WERI-Rb-1 (cell line): ENCODE measurements at regions not wholly inside any gene's neighbourhood (a gene's known extent, or its start where the extent isn't known, plus 50 kb on each side); places are given as distances from the start of the nearest gene placed in this dataset.

Source experiments
- DNase-seq: peaks from one replicate; pipeline ENCODE4 v3.0.0-alpha.2; 2020
- H3K27ac ChIP-seq: fragments of 250-450 bp; sonication (Bioruptor Pico); 2 replicates; pipeline ENCODE4 v1.5.1; 2020; ENCODE audit warnings: mild to moderate bottlenecking, moderate library complexity
- H3K27me3 ChIP-seq: fragments of 250-450 bp; sonication (Bioruptor Pico); 2 replicates; pipeline ENCODE4 v1.5.1; 2021; ENCODE audit warnings: mild to moderate bottlenecking, low read depth, moderate library complexity; ENCODE audit not compliant: insufficient read depth, severe bottlenecking
- H3K36me3 ChIP-seq: fragments of 250-450 bp; sonication (Bioruptor Pico); 2 replicates; pipeline ENCODE4 v1.5.1; 2020; ENCODE audit warnings: mild to moderate bottlenecking, moderate library complexity
- H3K4me3 ChIP-seq: 2 replicates; pipeline ENCODE4 v1.5.1; 2011; ENCODE audit warnings: low read depth, mild to moderate bottlenecking, control low read depth, low read length
- H3K9me3 ChIP-seq: fragments of 250-450 bp; sonication (Bioruptor Pico); 2 replicates; pipeline ENCODE4 v1.5.1; 2021; ENCODE audit warnings: mild to moderate bottlenecking, moderate library complexity; ENCODE audit not compliant: severe bottlenecking
- CTCF ChIP-seq: IDR thresholded peaks from 2 replicates; pipeline ENCODE4 v1.5.1; 2011; ENCODE audit warnings: low read depth, mild to moderate bottlenecking, control low read depth, inconsistent platforms, low read length

GRCh38 chr4:140271553-140271952 lies 101.9 kb upstream of the SCOC start:
- no peak overlapping the region for H3K4me3 ChIP-seq
- no peaks in the 10 kb centered on the region for H3K36me3 ChIP-seq
- no peak for TF ChIP-seq CTCF
- H3K9me3 ChIP-seq: no peaks in the 10 kb centered on the region
- H3K27me3 ChIP-seq: no peaks in the 10 kb centered on the region
- no peak overlapping the region for H3K27ac ChIP-seq
- no peak for DNase-seq

- Histone ChIP-seq H3K27me3 (no peaks in the 10 kb centered on the region), H3K36me3 (no peaks in the 10 kb centered on the region)
- TF ChIP-seq CTCF: no peak
Measured at GRCh38 chr4:140269369-140269768, 104.1 kb upstream of the SCOC start.

GRCh38 chr4:140268186-140268841 lies 105.1 kb upstream of the SCOC start:
- Histone ChIP-seq H3K27ac (no peak overlapping the region), H3K27me3 (no peaks in the 10 kb centered on the region), H3K4me3 (no peak overlapping the region), H3K36me3 (no peaks in the 10 kb centered on the region), H3K9me3 (no peaks in the 10 kb centered on the region)
- no peak for TF ChIP-seq CTCF
- no peak for DNase-seq

More at GRCh38 chr4:140269369-140269768, 104.1 kb upstream of the SCOC start:
- Histone ChIP-seq H3K9me3 (no peaks in the 10 kb centered on the region), H3K4me3 (no peak overlapping the region), H3K27ac (no peak overlapping the region)
- DNase-seq: no peak

GRCh38 chr4:140267576-140267975 lies 105.9 kb upstream of the SCOC start:
- H3K27me3 ChIP-seq: no peaks in the 10 kb centered on the region
- H3K4me3 ChIP-seq: no peak overlapping the region
- H3K9me3 ChIP-seq: no peaks in the 10 kb centered on the region
- no peaks in the 10 kb centered on the region for H3K36me3 ChIP-seq
- H3K27ac ChIP-seq: no peak overlapping the region
- no peak for TF ChIP-seq CTCF
- no peak for DNase-seq

- Histone ChIP-seq H3K27ac (no peak overlapping the region), H3K27me3 (no peaks in the 10 kb centered on the region), H3K9me3 (no peaks in the 10 kb centered on the region), H3K4me3 (no peak overlapping the region), H3K36me3 (no peaks in the 10 kb centered on the region)
- TF ChIP-seq CTCF: no peak
- DNase-seq: no peak
Measured at GRCh38 chr4:140266958-140267568, 106.4 kb upstream of the SCOC start.

- no peak for DNase-seq
- Histone ChIP-seq H3K27me3 (no peaks in the 10 kb centered on the region), H3K4me3 (no peak overlapping the region), H3K27ac (no peak overlapping the region), H3K9me3 (no peaks in the 10 kb centered on the region), H3K36me3 (no peaks in the 10 kb centered on the region)
- no peak for TF ChIP-seq CTCF
Measured at GRCh38 chr4:140260227-140260626, 106.2 kb upstream of the MAML3 start.
